Sigmoid colon (tissue), 4 donors: ENCODE measurements at regions not wholly inside any gene's neighbourhood (a gene's known extent, or its start where the extent isn't known, plus 50 kb on each side); places are given as distances from the start of the nearest gene placed in this dataset.

Experiments
- CTCF ChIP-seq, 4 experiments: fragments of 450-650 bp in 3 of 4; fragments of 200-600 bp in 1 of 4; IDR thresholded peaks; one replicate each; pipeline ENCODE4 v1.5.1; 2016 to 2019; ENCODE audit warnings: antibody characterized with exemption in 4 of 4, mild to moderate bottlenecking in 3 of 4, moderate library complexity in 2 of 4
- EP300 ChIP-seq, 4 donors: sonication (generic); formaldehyde crosslinking; IDR thresholded peaks; one replicate each; pipeline ENCODE4 v1.6.1; 2017; ENCODE audit warnings: antibody characterized with exemption in 4 of 4
- POLR2A ChIP-seq, 2 donors: fragments of 450-650 bp; IDR thresholded peaks; one replicate each; pipeline ENCODE4 v1.6.1; 2016; ENCODE audit warnings: antibody characterized with exemption in 2 of 2, mild to moderate bottlenecking in 2 of 2, moderate library complexity in 2 of 2
- POLR2AphosphoS5 ChIP-seq, 4 donors: sonication (generic); formaldehyde crosslinking; IDR thresholded peaks; one replicate each; pipeline ENCODE4 v1.6.1; 2017; ENCODE audit warnings: antibody characterized with exemption in 4 of 4

DNA sequence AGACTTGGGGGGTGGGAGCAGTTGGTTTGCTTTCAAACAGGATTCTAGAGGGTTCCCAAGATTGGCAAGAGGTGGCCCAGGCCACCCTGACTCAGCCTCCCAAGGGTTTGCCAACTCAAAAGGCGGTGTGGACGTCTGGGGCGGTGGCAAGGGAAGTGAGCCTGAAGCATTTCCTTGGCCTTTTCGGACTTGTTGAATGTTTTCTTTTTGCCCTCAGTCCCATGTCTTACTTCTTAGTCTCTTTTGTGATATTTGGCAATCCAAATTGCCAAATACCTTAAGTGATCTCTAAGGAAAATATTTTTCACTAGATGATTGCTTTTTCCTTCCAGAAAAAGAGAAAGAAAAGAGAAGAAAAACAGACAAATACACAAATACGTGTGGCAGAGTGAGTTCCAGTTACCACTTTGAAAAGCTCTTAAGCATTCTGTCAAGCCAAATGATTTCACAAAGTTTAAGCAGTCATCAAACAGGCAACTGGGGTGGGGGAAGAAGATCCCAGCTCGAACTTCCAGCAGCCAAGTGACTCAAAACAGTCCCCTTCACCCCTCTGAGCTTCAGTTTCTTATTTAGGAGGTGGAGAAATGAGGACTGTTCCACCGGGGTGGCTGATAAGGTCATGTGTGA is 374.6 kb upstream of the USP24 start:
- no peak for TF ChIP-seq POLR2A (IDR thresholded peaks at IDR 0.05)
- no peak for TF ChIP-seq CTCF (IDR thresholded peaks at IDR 0.05)
- peak in 1 of 4 donors; percentile 21 for TF ChIP-seq POLR2AphosphoS5 (IDR thresholded peaks at IDR 0.05)
- no peak for TF ChIP-seq EP300 (IDR thresholded peaks at IDR 0.05)
